ENCODE measurements at regions not wholly inside any gene's neighbourhood (a gene's known extent, or its start where the extent isn't known, plus 50 kb on each side); places are given as distances from the start of the nearest gene placed in this dataset.

DNA sequence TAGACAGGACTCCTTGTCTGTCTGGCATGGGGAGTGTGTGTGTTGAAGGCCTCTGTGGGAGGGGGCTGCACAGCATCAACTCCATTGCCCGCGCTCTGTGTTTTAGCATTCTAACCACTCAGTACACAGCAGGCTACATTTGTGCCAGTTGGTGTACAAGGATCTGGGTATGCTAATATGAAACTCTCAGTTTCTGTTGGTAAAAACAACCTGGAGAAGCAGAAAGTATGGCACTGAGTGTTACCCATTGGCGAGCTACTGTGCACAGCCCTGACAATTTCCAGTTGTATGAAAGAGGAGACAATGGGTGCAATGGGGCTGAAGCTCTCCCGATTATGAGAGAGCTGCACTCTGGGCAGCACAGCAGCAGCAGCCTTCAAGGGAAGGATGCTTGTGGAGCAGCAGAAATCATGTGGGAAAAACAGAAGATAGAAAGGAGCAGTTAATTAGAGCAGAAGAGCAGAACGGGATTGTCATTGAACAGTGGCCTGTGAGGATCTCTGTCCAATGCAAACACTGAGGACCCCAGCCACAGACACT, 443.6 kb downstream of the CBLN2 start:
- no peak for DNase-seq (ENCODE audit: extremely low read depth in 1 of 2, low read depth in 1 of 2)

DNA sequence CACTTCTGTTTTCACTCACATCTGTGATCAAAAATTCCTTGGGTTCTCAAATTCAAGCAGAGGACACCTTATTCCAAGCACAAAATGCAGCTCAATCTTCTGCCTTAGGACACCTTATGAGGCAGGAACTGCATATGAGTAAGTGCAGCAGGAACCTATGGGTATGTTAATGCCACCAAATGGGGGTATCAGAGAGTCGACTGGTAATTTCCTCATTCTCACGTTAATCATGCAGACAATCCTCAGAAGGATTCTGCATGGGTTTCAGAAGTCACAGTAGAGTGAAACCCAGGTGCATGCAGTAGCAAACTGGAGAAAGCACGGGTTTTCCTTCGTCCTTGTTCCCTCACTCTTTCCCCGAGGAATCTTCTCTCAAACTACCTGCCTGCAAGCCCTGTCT, 452.8 kb downstream of the CBLN2 start:
- DNase-seq (ENCODE audit: extremely low read depth in 1 of 2, low read depth in 1 of 2) = no peak

DNA sequence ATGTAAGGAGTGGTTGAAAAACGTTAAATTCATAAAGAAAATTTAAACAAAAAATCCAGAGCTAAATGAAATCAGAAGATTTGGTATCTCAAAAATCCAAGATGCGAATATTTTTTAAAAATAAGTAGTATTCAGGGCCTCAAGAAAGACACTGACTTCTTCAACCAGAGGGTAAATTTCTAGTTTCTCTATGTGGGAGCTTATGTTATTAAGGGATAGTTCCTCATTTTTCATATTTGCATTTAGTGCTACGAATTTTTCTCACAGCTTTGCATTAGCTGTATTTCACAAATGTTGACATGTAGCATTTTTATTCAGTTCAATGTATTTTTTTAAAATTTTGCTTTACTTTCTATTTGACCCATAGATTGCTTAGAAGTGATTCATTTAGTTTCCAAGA, 454.7 kb downstream of the CBLN2 start:
- DNase-seq (ENCODE audit: extremely low read depth in 1 of 2, low read depth in 1 of 2) = no peak

DNA sequence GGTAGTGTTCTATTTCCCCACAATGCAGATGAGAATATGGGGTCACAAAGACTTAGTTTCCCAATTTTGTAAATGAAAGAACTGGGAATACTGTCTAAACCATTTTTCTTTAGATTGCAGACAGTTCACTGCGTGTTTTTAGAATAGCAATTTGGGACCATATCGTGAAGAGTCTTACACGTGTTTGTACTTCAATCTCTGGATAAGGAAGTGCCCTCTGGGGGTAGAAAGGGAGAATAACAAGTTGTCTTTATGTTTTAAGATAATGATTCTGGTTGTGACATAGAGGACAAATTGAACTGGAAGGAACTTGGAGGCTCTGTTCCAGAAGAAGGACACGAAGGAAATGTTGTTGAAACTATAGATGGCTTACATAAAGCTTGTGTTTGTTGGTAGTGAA, 457.7 kb downstream of the CBLN2 start:
- no peak for DNase-seq (ENCODE audit: extremely low read depth in 1 of 2, low read depth in 1 of 2)

DNA sequence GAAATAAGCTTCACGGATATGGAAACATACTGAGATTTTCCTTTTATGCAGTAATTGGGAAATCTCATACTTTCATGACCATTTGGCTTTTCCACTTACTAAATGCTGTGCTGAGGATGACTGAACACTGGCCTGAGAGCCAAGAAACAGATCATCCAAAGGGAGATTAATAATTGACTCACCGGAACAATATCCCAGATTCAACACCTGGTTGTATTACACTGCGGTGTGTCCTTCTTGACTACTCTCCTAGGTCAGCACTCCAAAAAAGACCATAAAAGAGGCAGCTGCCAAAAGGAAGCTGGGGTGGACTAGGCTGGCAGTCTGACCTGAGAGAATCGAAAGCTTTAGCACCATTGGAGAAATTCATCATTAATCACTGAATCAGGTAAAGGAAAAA, 469.1 kb downstream of the CBLN2 start:
- no peak for DNase-seq (ENCODE audit: extremely low read depth in 1 of 2, low read depth in 1 of 2)

DNA sequence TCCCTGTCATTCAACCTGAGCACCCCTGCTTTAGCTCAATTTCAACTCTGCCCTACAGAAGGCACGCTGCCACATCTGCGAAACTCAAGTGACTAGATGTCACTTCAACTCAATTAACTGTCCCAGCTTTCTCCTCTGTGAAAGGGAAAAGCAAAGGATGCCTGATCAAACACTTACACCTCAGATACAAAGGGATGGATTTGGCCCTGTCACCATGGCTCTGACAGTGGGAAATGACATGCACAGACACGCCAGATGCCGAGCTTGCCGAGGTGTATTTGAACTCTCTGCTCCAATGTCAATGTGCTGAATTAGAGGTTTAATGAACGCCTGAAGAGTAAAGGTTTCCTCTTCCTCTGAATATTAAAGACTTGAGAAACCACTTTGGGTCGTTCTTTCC, 481.1 kb downstream of the CBLN2 start:
- DNase-seq (ENCODE audit: extremely low read depth in 1 of 2, low read depth in 1 of 2) = no peak

DNA sequence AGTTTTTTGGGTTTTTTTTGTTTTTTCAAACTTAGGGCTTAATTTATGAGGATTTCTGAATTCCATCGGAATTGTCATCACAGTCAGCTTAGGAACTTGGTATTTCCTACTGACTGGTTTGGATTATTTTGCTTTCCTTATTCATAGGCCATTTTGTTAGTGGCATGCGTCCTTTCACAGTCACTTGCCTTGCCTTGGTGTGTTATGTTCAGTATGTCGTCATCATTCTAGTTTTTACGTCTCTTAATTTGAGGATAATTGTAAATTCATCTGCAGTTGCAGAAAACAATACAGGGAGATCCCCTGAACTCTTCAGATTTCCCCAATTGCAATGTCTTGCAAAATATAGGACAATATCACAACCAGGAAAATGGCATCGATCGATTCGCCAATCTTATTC, 485.3 kb downstream of the CBLN2 start:
- DNase-seq (ENCODE audit: extremely low read depth in 1 of 2, low read depth in 1 of 2) = no peak

DNA sequence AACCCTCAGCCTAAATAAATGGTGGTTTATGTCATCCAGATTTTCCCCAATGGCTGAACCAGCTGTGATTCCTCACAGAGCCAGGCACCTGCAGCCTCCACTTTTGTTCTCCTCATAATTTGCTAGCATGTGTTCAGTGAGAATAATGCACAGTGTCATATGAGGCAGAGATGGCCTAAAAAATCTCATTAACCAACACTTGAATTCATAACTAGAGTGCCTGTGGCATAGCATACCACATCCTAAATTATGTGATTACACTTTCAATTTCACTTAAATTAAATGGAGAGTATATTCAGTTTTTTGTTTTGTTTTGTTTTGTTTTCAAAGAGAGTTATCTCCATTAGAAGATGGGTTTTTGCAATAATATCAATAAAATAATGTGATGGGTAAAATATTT, 488.0 kb downstream of the CBLN2 start:
- DNase-seq (ENCODE audit: extremely low read depth in 1 of 2, low read depth in 1 of 2) = no peak

DNA sequence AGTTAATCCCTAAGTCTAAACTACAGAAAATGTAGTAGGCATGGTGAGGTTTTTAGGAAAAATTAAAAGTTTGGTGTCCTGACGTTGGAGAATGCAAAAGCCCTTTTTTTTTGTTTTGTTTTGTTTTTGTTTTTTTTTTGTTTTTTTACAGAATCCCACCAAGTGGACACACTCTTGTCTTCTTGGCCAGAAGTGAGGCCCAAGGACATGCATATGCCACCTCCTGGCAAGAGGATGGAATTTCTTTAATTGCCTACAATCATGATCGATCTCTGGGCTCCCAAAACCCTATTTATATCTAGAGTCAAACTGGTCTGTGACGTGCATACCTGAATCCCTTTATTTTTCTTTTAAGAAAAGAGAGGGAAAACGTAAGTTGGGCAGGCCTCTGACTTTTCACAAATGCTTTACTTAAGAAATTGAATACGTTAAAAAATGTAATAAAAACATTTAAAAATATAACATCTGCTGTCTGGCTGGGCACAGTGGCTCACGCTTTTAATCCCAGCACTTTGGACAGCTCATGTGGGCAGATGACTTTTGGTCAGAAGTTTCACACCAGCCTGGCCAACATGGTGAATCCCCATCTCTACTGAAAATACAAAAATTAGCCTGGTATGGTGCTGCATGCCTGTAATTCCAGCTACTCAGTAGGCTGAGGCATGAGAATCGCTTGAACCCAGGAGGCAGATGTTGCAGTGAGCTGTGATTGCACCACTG, 502.7 kb downstream of the CBLN2 start:
- no peak for DNase-seq (ENCODE audit: extremely low read depth in 1 of 2, low read depth in 1 of 2)

DNA sequence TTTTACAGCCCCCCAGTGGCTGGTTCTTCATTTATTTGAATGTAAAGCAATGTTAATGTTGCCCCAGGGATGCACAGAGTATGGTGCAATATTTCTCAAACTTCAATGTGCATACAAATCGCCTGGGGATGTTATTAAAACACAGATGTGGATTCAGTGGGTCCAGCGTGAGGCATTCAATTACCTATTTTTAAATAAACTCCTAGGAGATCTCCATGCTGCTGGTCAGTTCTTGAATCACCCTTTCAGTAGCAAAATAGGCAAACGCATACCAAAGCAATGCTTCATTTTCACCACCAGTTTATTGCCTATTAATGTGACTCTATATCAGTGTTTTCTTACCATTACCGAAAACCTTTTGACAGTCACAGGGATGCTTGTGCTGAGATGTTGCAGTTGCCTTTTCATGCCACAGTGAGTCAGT, 530.7 kb downstream of the CBLN2 start:
- no peak for DNase-seq (ENCODE audit: extremely low read depth in 1 of 2, low read depth in 1 of 2)

DNA sequence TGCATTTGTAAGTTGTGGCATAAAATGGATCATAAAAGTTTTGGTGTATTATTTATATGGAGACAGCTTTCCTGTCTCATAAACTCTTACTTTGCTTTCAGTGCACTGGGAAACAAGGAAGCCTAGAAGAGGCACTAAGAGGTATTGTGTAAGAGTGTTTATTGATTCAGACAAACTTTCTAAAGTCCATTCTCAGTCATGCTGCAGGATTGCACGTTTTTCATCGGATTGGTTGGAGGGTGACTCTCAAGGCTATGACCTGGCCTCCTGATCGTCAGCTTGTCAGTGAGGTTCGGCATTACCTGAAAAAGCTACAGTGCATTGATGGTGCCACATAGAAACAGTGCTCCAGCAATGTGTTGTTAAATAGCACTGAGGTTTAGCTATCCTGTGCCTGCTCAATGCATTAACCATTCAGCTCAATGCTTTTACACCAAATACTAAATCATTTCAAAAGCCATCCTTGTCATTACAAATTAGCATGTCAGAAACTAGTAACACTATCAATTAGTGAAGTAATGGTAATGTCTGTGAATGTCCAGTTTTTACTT, 545.5 kb downstream of the CBLN2 start:
- no peak for DNase-seq (ENCODE audit: extremely low read depth in 1 of 2, low read depth in 1 of 2)

DNA sequence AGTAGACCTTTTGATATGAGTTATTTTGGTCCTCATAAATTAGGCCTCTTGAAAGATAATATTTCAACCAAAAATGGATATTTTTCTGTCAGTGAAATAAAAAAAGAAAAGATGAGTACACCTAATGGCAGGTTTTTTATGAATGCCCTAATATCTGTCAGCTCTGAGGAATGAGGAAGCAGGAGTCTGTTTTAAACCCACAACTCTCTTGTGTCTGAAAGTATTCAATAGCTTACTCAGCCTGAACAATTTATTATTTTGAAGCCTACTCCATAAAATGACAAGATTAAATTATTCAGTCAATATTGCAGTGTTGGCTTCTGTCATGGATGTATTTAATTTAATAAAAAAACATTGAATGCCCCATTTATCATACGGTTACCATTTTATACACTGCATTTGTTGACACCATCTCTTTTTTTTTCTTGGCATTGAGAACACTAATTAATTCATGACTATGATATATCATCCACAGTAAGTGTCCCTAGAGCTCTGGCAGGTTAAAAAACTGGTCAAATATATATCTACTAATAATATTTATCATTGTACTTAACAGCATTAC, 548.2 kb downstream of the CBLN2 start:
- DNase-seq (ENCODE audit: extremely low read depth in 1 of 2, low read depth in 1 of 2) = no peak

DNA sequence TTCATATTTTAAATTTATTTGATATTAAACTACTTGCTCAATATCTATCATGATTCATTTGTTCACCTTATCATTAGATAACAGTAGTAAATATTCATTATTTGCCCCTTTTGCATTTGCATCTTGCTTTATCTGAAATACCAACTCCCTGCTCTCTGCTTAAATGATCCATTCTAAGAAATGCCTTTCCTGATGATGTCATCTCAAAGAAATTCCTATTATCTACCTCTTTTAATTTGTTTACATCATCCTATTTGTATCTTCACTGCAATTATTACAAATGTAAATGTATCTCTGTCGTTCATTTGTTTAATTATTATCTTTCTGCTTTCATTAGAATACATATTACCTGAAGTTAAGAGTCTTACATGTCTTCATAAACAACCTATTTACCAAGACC, 549.9 kb downstream of the CBLN2 start:
- no peak for DNase-seq (ENCODE audit: extremely low read depth in 1 of 2, low read depth in 1 of 2)

DNA sequence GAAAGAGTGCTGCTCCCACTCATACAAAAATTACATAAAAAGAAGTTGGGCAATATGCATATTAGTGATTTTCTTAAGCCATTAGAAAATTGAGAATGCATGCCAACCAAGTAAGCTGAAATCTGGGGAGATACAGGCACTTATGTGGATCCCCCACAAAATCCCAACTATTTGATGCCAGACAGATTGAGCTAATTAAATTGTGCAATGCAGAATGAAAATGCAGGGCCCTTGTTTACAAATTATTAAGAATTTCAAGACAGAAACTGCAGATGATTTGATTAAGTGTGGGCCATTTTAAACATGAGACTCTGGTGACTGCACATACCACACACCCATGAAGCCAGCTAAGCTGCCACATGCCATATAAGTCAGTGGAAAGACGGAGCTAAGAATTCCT, 554.5 kb downstream of the CBLN2 start:
- no peak for DNase-seq (ENCODE audit: extremely low read depth in 1 of 2, low read depth in 1 of 2)

DNA sequence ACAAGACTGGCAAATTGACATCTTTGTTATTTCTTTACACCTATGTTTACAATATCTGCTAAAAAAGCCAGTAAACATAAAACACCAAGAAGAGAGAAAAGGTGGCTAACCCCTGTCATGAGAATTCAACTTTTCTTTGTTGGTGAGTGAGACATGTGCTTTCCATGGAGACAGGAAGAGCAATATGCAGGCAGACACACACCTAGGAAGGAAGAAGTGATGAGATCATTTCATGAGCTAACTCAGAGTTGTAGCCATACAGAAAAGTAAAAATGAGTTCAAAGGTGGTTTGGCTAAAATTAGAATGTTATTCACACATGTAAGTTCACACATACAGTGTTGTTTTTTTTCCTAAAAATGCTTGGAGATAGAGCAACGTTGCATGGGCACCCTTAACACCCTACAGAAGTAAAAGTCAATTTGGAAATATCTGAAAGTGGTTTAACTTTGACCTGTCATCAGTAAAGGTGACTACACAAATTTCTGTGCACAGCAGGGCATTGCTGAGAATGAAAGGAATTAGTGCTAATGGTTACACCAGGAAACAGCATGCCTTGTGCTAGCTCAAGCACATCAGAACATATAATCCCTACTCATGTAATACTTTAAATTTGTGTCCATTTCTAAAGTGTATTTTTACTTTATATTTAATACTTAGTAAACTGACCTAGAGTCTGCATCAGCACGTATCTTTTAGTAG, 557.6 kb downstream of the CBLN2 start:
- DNase-seq (ENCODE audit: extremely low read depth in 1 of 2, low read depth in 1 of 2) = no peak

DNA sequence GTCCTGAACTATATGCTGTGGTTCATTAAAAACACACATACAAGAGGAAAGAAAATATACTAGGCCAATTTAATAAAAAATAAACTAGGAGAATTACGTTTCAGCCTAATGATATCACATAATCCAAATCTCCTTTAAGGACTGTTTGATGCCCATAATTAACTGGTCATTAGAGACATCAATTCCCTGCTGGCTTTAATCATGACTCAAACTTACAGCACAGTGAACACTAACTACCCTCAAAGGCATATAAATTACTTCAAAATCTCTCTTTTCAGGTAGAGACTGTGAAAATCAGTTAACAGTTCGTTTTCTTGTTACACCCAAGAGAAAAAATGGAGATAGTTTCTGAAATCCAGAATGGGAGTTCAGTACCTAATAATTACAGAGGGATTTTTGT, 567.4 kb downstream of the CBLN2 start:
- no peak for DNase-seq (ENCODE audit: extremely low read depth in 1 of 2, low read depth in 1 of 2)

DNA sequence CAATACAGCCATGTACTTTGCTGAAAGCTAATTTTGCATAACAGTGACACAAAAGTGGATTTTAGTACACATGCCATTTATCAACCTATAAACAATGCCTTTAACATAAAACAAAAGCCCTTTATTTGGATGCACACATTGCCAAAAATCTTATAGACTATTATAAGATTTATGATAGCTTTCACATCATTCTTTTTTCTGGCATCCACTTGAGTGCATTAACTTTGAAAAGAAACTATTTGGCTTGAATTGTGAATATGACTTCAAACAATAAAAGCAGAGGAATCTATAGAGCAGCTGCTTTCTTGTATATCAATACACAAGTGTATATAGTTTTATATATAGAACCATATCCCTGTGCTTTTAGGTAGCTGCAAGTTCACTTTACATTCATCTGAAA, 577.4 kb downstream of the CBLN2 start:
- no peak for DNase-seq (ENCODE audit: extremely low read depth in 1 of 2, low read depth in 1 of 2)

DNA sequence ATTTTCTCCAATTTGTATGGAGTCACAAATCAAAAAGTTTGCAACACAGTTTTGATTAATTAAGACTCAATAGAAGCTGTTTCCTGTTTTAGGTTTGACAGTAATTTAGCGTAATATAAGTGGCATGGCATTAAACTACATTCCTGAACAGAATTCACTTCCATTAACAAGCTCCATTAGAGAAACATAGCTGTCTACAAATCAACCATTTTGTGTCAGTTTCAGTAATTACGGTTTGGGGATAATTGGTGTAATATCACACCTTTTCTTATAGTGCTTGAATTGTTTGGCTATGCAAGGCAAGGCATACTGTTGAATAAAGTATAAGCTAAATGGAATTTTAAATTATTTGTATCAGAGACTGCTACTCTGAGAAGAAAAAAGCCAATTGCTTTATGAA, 585.5 kb downstream of the CBLN2 start:
- DNase-seq (ENCODE audit: extremely low read depth in 1 of 2, low read depth in 1 of 2) = no peak

DNA sequence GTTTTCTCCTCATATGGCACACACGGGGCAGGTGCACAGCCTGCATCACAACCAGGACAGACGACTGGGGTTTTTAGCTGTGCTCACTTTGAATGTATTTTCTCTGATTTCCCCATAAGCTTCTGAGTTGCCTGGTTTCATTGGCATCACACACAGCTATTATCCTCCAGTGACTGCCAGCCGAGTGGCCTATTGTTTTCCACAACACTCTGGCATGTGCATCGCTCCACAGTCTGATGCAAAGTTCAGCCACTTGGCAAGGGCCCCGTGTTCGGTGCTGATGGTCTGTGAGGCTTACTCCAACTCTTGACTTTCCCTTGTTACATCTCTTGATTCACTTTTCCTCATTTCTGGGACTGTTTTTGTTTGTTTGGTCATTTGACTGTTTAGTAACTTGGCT, 593.1 kb downstream of the CBLN2 start:
- DNase-seq (ENCODE audit: extremely low read depth in 1 of 2, low read depth in 1 of 2) = no peak

DNA sequence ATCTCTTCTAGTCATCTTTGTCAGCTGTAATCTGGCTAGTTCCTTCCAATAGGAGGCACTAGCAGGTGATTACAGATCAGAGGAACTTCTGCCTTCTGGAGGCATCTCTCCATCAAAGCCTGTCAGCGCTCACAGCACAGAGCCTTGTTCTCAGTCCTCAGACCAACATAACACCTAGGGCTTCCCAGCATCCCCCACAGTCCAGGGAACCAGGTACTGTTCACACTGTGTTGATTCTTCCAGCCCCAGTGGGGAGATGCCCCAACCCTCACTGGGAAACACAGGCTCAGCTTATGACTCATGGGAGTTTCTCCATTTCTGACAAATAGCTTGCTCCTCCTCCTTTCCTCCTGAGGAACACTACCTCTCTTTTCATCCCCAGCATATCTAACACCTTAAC, 601.7 kb downstream of the CBLN2 start:
- no peak for DNase-seq (ENCODE audit: extremely low read depth in 1 of 2, low read depth in 1 of 2)

DNA sequence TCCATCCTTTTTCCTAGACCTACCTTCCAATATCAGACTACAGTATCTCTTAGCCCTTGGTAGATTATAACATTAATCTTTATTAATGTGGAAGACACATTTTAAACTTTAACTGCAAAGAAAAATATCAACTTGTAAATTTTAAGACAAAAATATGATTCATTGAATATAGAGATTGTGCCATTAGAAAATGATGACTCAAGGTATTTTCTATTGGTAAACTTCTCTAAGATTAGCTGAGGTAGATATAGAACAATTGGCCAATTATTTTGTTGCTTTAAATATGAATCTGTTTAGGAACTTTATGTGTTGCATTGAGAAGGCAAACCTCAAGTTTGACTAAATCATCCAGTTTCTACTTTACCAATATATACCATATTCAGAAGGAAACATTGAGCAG, 604.7 kb downstream of the CBLN2 start:
- DNase-seq (ENCODE audit: extremely low read depth in 1 of 2, low read depth in 1 of 2) = no peak

DNA sequence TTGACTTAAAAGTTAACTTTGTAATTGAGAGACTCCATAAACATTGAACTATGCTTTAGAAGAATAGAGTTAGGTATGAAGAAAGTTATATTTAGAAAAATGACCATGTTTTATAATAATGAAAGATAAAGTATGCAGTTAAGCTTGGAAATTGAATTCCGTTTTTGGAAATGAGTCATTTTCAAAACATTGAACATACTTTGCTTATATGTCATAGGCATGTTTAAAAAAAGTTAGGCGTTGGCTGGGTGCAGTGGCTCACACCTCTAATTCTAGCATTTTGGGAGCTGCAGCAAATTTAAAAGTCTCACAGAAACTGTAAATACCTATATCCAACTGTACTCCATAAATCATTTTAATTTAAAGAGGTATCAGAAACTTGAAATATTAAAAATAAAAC, 607.4 kb downstream of the CBLN2 start:
- no peak for DNase-seq (ENCODE audit: extremely low read depth in 1 of 2, low read depth in 1 of 2)

All from stimulated activated CD8-positive, alpha-beta memory T cell treated with anti-CD3 and anti-CD28 coated beads, Interleukin-7, amount 100 ng/mL, for 48 hours (primary cell).